Naive B cell (primary cell): ENCODE measurements at regions not wholly inside any gene's neighbourhood (a gene's known extent, or its start where the extent isn't known, plus 50 kb on each side); places are given as distances from the start of the nearest gene placed in this dataset.
A peak's percentile ranks its signal among the peaks of the same experiment; 100 is the strongest.
"Not testable (repeated sequence)": the region's sequence is repeated elsewhere in the genome, so short reads cannot be mapped to it uniquely, and the experiment has no call there.

Experiments used
- ATAC-seq, 2 donors: fragments of 150-1000 bp; cut with Tn5 transposase; 2 replicates each; pipeline ENCODE4 v1.10.0; 2021; ENCODE audit warnings: low read depth in 2 of 2, mild to moderate bottlenecking in 2 of 2, moderate library complexity in 2 of 2
- DNase-seq: peaks from one replicate; pipeline ENCODE4 v3.0.0; 2022
- H3K27ac Mint-ChIP-seq, 6 donors: one replicate each; pipeline ENCODE4 v1.8.0; 2020 to 2022; ENCODE audit warnings: mild to moderate bottlenecking in 6 of 6, mixed read lengths in 6 of 6, moderate library complexity in 5 of 6, inconsistent platforms in 2 of 6
- H3K27me3 Mint-ChIP-seq, 3 donors: one replicate each; pipeline ENCODE4 v1.8.0; 2021 to 2022; ENCODE audit warnings: mixed read lengths in 3 of 3, mild to moderate bottlenecking in 1 of 3
- H3K36me3 Mint-ChIP-seq, 2 donors: one replicate each; pipeline ENCODE4 v1.8.0; 2020 to 2022; ENCODE audit warnings: mixed read lengths in 2 of 2, inconsistent platforms in 1 of 2, mild to moderate bottlenecking in 1 of 2
- H3K4me1 Mint-ChIP-seq, 3 donors: one replicate each; pipeline ENCODE4 v1.8.0; 2020 to 2022; ENCODE audit warnings: mixed read lengths in 3 of 3, inconsistent platforms in 1 of 3, mild to moderate bottlenecking in 1 of 3, moderate library complexity in 1 of 3
- H3K4me3 Mint-ChIP-seq, 8 donors: one replicate each; pipeline ENCODE4 v1.8.0; 2020 to 2022; ENCODE audit warnings: mild to moderate bottlenecking in 8 of 8, mixed read lengths in 8 of 8, moderate library complexity in 8 of 8, inconsistent platforms in 2 of 8
- H3K9me3 Mint-ChIP-seq, 7 donors: one replicate each; pipeline ENCODE4 v1.8.0; 2020 to 2022; ENCODE audit warnings: mixed read lengths in 7 of 7, mild to moderate bottlenecking in 5 of 7, inconsistent platforms in 2 of 7, moderate library complexity in 1 of 7

GRCh38 chr7:136303162-136303561, 326.0 kb upstream of the MTPN start:
- no peak overlapping the region for H3K27ac Mint-ChIP-seq
- no peak overlapping the region for H3K4me3 Mint-ChIP-seq
- H3K36me3 Mint-ChIP-seq, result no peaks in the 10 kb centered on the region
- peaks cover 2 to 25% (median 9%) of the 10 kb centered on the region in 7 donors for H3K9me3 Mint-ChIP-seq
- DNase-seq (no peak), ATAC-seq (no peak)
- H3K27me3 Mint-ChIP-seq, result no peaks in the 10 kb centered on the region
- H3K4me1 Mint-ChIP-seq, result no peaks in the 10 kb centered on the region

- no peak overlapping the region for H3K4me3 Mint-ChIP-seq
- no peak overlapping the region for H3K27ac Mint-ChIP-seq
- no peaks in the 10 kb centered on the region for H3K36me3 Mint-ChIP-seq
- peaks cover 2 to 24% (median 9%) of the 10 kb centered on the region in 7 donors for H3K9me3 Mint-ChIP-seq
- H3K27me3 Mint-ChIP-seq, result peaks cover 0 to 5% (median 0%) of the 10 kb centered on the region in 3 donors
- ATAC-seq (no peak), DNase-seq (no peak)
- no peaks in the 10 kb centered on the region for H3K4me1 Mint-ChIP-seq
These were observed 324.9 kb upstream of the MTPN start for GRCh38 chr7:136302049-136302448.

GRCh38 chr7:136294977-136295376, 317.8 kb upstream of the MTPN start:
- Mint-ChIP-seq H3K9me3 (peaks cover 0 to 4% (median 0%) of the 10 kb centered on the region in 7 donors), H3K27me3 (peaks cover 0 to 5% (median 0%) of the 10 kb centered on the region in 3 donors), H3K36me3 (no peaks in the 10 kb centered on the region), H3K27ac (no peak overlapping the region), H3K4me1 (peaks cover 0 to 3% (median 0%) of the 10 kb centered on the region in 3 donors), H3K4me3 (no peak overlapping the region)
- ATAC-seq, result no peak
- DNase-seq, result no peak

- Mint-ChIP-seq H3K4me1 (peaks cover 0 to 3% (median 0%) of the 10 kb centered on the region in 3 donors), H3K27ac (no peak overlapping the region), H3K27me3 (peaks cover 0 to 5% (median 0%) of the 10 kb centered on the region in 3 donors), H3K36me3 (no peaks in the 10 kb centered on the region), H3K4me3 (no peak overlapping the region), H3K9me3 (peaks cover 0 to 4% (median 0%) of the 10 kb centered on the region in 7 donors)
- no peak for ATAC-seq
- no peak for DNase-seq
These were observed 316.8 kb upstream of the MTPN start for GRCh38 chr7:136293841-136294391.

- H3K27me3 Mint-ChIP-seq, result peaks cover 0 to 5% (median 0%) of the 10 kb centered on the region in 3 donors
These were observed 316.1 kb upstream of the MTPN start for GRCh38 chr7:136293272-136293671.

GRCh38 chr7:136292365-136292764, 315.2 kb upstream of the MTPN start:
- DNase-seq (no peak), ATAC-seq (no peak)
- peaks cover 0 to 4% (median 0%) of the 10 kb centered on the region in 7 donors for H3K9me3 Mint-ChIP-seq
- H3K27me3 Mint-ChIP-seq, result peaks cover 0 to under 1% (median 0%) of the 10 kb centered on the region in 3 donors
- peaks cover 0 to 3% (median 0%) of the 10 kb centered on the region in 3 donors for H3K4me1 Mint-ChIP-seq
- H3K4me3 Mint-ChIP-seq, result no peak overlapping the region
- H3K27ac Mint-ChIP-seq, result peak overlapping the region in 1 of 6 donors; percentile 71
- no peaks in the 10 kb centered on the region for H3K36me3 Mint-ChIP-seq

More at GRCh38 chr7:136293272-136293671, 316.1 kb upstream of the MTPN start:
- Mint-ChIP-seq H3K36me3 (no peaks in the 10 kb centered on the region), H3K27ac (no peak overlapping the region), H3K9me3 (peaks cover 0 to 4% (median 0%) of the 10 kb centered on the region in 7 donors), H3K4me1 (peaks cover 0 to 3% (median 0%) of the 10 kb centered on the region in 3 donors), H3K4me3 (no peak overlapping the region)
- ATAC-seq, result peak in 1 of 2 donors; percentile 61
- no peak for DNase-seq

- Mint-ChIP-seq H3K27me3 (no peaks in the 10 kb centered on the region), H3K36me3 (no peaks in the 10 kb centered on the region), H3K4me1 (peaks cover 0 to 3% (median 0%) of the 10 kb centered on the region in 3 donors), H3K27ac (no peak overlapping the region), H3K9me3 (peaks cover 0 to 2% (median 0%) of the 10 kb centered on the region in 7 donors), H3K4me3 (no peak overlapping the region)
- DNase-seq, result no peak
- no peak for ATAC-seq
These were observed 313.2 kb upstream of the MTPN start for GRCh38 chr7:136290351-136290750.

GRCh38 chr7:136278057-136278456, 300.9 kb upstream of the MTPN start:
- ATAC-seq, result no peak
- DNase-seq, result no peak
- Mint-ChIP-seq H3K27me3 (peaks cover 0 to 7% (median 5%) of the 10 kb centered on the region in 3 donors), H3K4me3 (no peak overlapping the region), H3K4me1 (peaks cover 0 to 2% (median 0%) of the 10 kb centered on the region in 3 donors), H3K9me3 (peaks cover 0 to 15% (median 2%) of the 10 kb centered on the region in 7 donors), H3K27ac (no peak overlapping the region), H3K36me3 (no peaks in the 10 kb centered on the region)

GRCh38 chr7:136275794-136276193, 298.6 kb upstream of the MTPN start:
- Mint-ChIP-seq H3K4me3 (no peak overlapping the region), H3K27ac (no peak overlapping the region), H3K27me3 (peaks cover 0 to 5% (median 4%) of the 10 kb centered on the region in 3 donors), H3K4me1 (peaks cover 0 to 2% (median 0%) of the 10 kb centered on the region in 3 donors), H3K36me3 (no peaks in the 10 kb centered on the region), H3K9me3 (peaks cover 0 to 12% (median 5%) of the 10 kb centered on the region in 7 donors)
- DNase-seq (no peak), ATAC-seq (no peak)

GRCh38 chr7:136274636-136275345, 297.6 kb upstream of the MTPN start:
- no peak for DNase-seq
- no peak for ATAC-seq
- Mint-ChIP-seq H3K4me1 (peaks cover 0 to 2% (median 0%) of the 10 kb centered on the region in 3 donors), H3K4me3 (no peak overlapping the region), H3K9me3 (peaks cover 0 to 9% (median 2%) of the 10 kb centered on the region in 7 donors), H3K27me3 (no peaks in the 10 kb centered on the region), H3K27ac (no peak overlapping the region), H3K36me3 (no peaks in the 10 kb centered on the region)

GRCh38 chr7:136272934-136273333, 295.8 kb upstream of the MTPN start:
- Mint-ChIP-seq H3K4me1 (peaks cover 0 to 2% (median 0%) of the 10 kb centered on the region in 3 donors), H3K4me3 (no peak overlapping the region), H3K27ac (no peak overlapping the region), H3K9me3 (peaks cover 4 to 20% (median 9%) of the 10 kb centered on the region in 7 donors), H3K27me3 (no peaks in the 10 kb centered on the region), H3K36me3 (no peaks in the 10 kb centered on the region)
- ATAC-seq (no peak), DNase-seq (no peak)

GRCh38 chr7:136267822-136268221, 290.7 kb upstream of the MTPN start:
- DNase-seq (no peak), ATAC-seq (no peak)
- Mint-ChIP-seq H3K4me1 (no peaks in the 10 kb centered on the region), H3K36me3 (peaks cover 0 to 10% of the 10 kb centered on the region in 2 donors), H3K4me3 (no peak overlapping the region), H3K27ac (no peak overlapping the region), H3K27me3 (no peaks in the 10 kb centered on the region), H3K9me3 (peaks cover 13 to 47% (median 30%) of the 10 kb centered on the region in 7 donors)

- Mint-ChIP-seq H3K27ac (no peak overlapping the region), H3K36me3 (peaks cover 0 to 10% of the 10 kb centered on the region in 2 donors)
These were observed 289.3 kb upstream of the MTPN start for GRCh38 chr7:136266457-136266856.

GRCh38 chr7:136264304-136264703, 287.1 kb upstream of the MTPN start:
- not testable (repeated sequence) for ATAC-seq, H3K27ac Mint-ChIP-seq, DNase-seq, H3K27me3 Mint-ChIP-seq, H3K4me3 Mint-ChIP-seq, H3K36me3 Mint-ChIP-seq, H3K4me1 Mint-ChIP-seq
- peaks cover 18 to 77% (median 42%) of the 10 kb centered on the region in 7 donors for H3K9me3 Mint-ChIP-seq

More at GRCh38 chr7:136266457-136266856, 289.3 kb upstream of the MTPN start:
- Mint-ChIP-seq H3K27me3 (no peaks in the 10 kb centered on the region), H3K4me3 (no peak overlapping the region), H3K9me3 (peaks cover 13 to 60% (median 33%) of the 10 kb centered on the region in 7 donors), H3K4me1 (no peaks in the 10 kb centered on the region)
- ATAC-seq, result no peak
- DNase-seq, result no peak
